HepG2 (cell line): ENCODE measurements at regions not wholly inside any gene's neighbourhood (a gene's known extent, or its start where the extent isn't known, plus 50 kb on each side); places are given as distances from the start of the nearest gene placed in this dataset.
"Not testable (repeated sequence)": the region's sequence is repeated elsewhere in the genome, so short reads cannot be mapped to it uniquely, and the experiment has no call there.

Experiments
- ATAC-seq: fragments of 200-7000 bp; cut with Tn5 transposase; 3 replicates; pipeline ENCODE4 v1.9.1; 2020; ENCODE audit warnings: mild to moderate bottlenecking, moderate library complexity
- BruUV-seq: library from RNA; stranded (reverse); fragments of 400-500 nt; replicated peaks from 2 replicates; lab custom pipeline; 2021; lab: Mats Ljungman, UMichigan
- CTCF ChIA-PET: fragments of 300-600 bp; formaldehyde crosslinking; extraction: SDS; loops from one replicate; lab custom pipeline; 2021; ENCODE audit warnings: low total read pairs, inconsistent platforms, low intra/inter-chr PET ratio; lab: Yijun Ruan, JAX
- POLR2A ChIA-PET: fragments of 350-600 bp; sonication (Branson Sonifier 250); formaldehyde crosslinking; loops from one replicate; lab custom pipeline; 2020; ENCODE audit warnings: antibody characterized with exemption, inconsistent platforms; lab: Yijun Ruan, JAX
- DNase-seq: peaks from one replicate; pipeline ENCODE4 v3.0.0-alpha.2; 2015; ENCODE audit warnings: low spot score
- FAIRE-seq: peaks from 3 replicates; lab custom pipeline; 2011; peaks lifted over from hg19 to GRCh38; lab: Jason Lieb, UNC
- H2AFZ ChIP-seq: one replicate; pipeline ENCODE4 v1.6.1; 2011; ENCODE audit warnings: low read length, inconsistent platforms
- H3K27ac ChIP-seq: fragments of 300-600 bp; 3 replicates; pipeline ENCODE4 v1.8.0; 2011; ENCODE audit warnings: mixed run types, mild to moderate bottlenecking, mixed read lengths, low read length, inconsistent platforms; ENCODE audit not compliant: insufficient read depth; ENCODE audit errors: extremely low read length
- H3K27me3 ChIP-seq, 2 experiments: fragments of 200-600 bp in 1 of 2; 2 replicates in 1 of 2; 3 replicates in 1 of 2; pipeline versions ENCODE4 v1.6.0 to v1.8.0; 2011; ENCODE audit warnings: low read length in 2 of 2, mild to moderate bottlenecking in 2 of 2, moderate library complexity in 2 of 2, inconsistent platforms in 1 of 2; ENCODE audit not compliant: insufficient read depth in 2 of 2, control insufficient read depth in 1 of 2
- H3K36me3 ChIP-seq, 2 experiments: fragments of 200-600 bp in 1 of 2; replicated peaks in 1 of 2; 2 replicates in 1 of 2; 3 replicates in 1 of 2; pipeline versions ENCODE4 v1.5.1 to v1.8.0; 2011; ENCODE audit warnings: low read length in 2 of 2, inconsistent platforms in 1 of 2; ENCODE audit not compliant: insufficient read depth in 2 of 2, control insufficient read depth in 1 of 2
- H3K4me1 ChIP-seq: 2 replicates; pipeline ENCODE4 v1.5.1; 2012; ENCODE audit warnings: low read length, inconsistent platforms; ENCODE audit not compliant: insufficient read depth
- H3K4me2 ChIP-seq: 2 replicates; pipeline ENCODE4 v1.6.0; 2011; ENCODE audit warnings: low read depth, low read length, inconsistent platforms
- H3K4me3 ChIP-seq, 3 experiments: fragments of 200-600 bp in 1 of 3; sonication (generic), shearing (Covaris generic) in 1 of 3; replicated peaks in 1 of 3; 2 replicates each; pipeline ENCODE4 v1.5.1; 2011 to 2016; ENCODE audit warnings: low read length in 3 of 3, inconsistent platforms in 2 of 3, low read depth in 2 of 3, mild to moderate bottlenecking in 2 of 3, control low read depth in 1 of 3, mixed read lengths in 1 of 3; ENCODE audit not compliant: insufficient read depth in 1 of 3
- H3K79me2 ChIP-seq: one replicate; pipeline ENCODE4 v1.6.1; 2011; ENCODE audit warnings: low read length, inconsistent platforms; ENCODE audit not compliant: insufficient read depth
- H3K9ac ChIP-seq: 2 replicates; pipeline ENCODE4 v1.6.0; 2011; ENCODE audit warnings: mild to moderate bottlenecking, low read depth, low read length, inconsistent platforms; ENCODE audit not compliant: insufficient read depth
- H3K9me3 ChIP-seq: 2 replicates; pipeline ENCODE4 v1.5.1; 2012; ENCODE audit warnings: mild to moderate bottlenecking, low read length
- H4K20me1 ChIP-seq: 2 replicates; pipeline ENCODE4 v1.6.0; 2011; ENCODE audit warnings: inconsistent platforms, mild to moderate bottlenecking, low read length, moderate library complexity; ENCODE audit not compliant: insufficient read depth
- FOXO1 ChIP-seq: sonication (generic); formaldehyde crosslinking; IDR thresholded peaks from 2 replicates; pipeline ENCODE4 v1.4.0; 2020; ENCODE audit warnings: missing genetic modification reagents
- MAF1 ChIP-seq: sonication (generic); formaldehyde crosslinking; IDR thresholded peaks from 2 replicates; pipeline ENCODE4 v1.5.0; 2020; ENCODE audit warnings: missing genetic modification reagents, borderline replicate concordance
- RBM39 ChIP-seq: fragments of 200-400 bp; formaldehyde crosslinking; IDR thresholded peaks from one replicate; pipeline ENCODE4 v1.6.1; 2018; ENCODE audit warnings: antibody characterized with exemption, mild to moderate bottlenecking, low read depth, low read length; ENCODE audit not compliant: poor library complexity, severe bottlenecking
- ZBTB7B ChIP-seq: sonication (generic); formaldehyde crosslinking; IDR thresholded peaks from 2 replicates; pipeline ENCODE4 v1.4.0; 2020; ENCODE audit warnings: missing genetic modification reagents
- ZKSCAN8 ChIP-seq: IDR thresholded peaks from 2 replicates; pipeline ENCODE4 v1.6.1; 2016; ENCODE audit warnings: borderline replicate concordance, missing genetic modification reagents, missing compliant biosample characterization
- ZNF446 ChIP-seq: sonication (generic); formaldehyde crosslinking; IDR thresholded peaks from 2 replicates; pipeline ENCODE4 v1.5.0; 2020; ENCODE audit warnings: mild to moderate bottlenecking, missing genetic modification reagents
- ZSCAN5A ChIP-seq: sonication (generic); formaldehyde crosslinking; IDR thresholded peaks from 2 replicates; pipeline ENCODE4 v1.8.0; 2022; ENCODE audit warnings: mild to moderate bottlenecking, missing genetic modification reagents, borderline replicate concordance
- WGBS: methylation state at CpG from one replicate; pipeline ENCODE4 v1.1.6; 2017; ENCODE audit warnings: low lambda C conversion rate; 5-methylcytosine and 5-hydroxymethylcytosine counted together
- in situ Hi-C: cut with HindIII; loops from 2 replicates; pipeline ENCODE4 v1.10.0; 2017; ENCODE audit warnings: low pct_unique_long_range_greater_than_20kb; ENCODE audit not compliant: extremely low pct_ligation_motif_present
- intact Hi-C: fragments of 100-400 bp; cut with micrococcal nuclease; formaldehyde crosslinking; loops from one replicate; pipeline ENCODE4 v1.10.0; 2022; ENCODE audit not compliant: unreplicated experiment
- TF ChIP-seq, protein P1 (sequence below): sonication (generic); formaldehyde crosslinking; IDR thresholded peaks from 2 replicates; pipeline ENCODE4 v1.4.0; 2020; ENCODE audit warnings: mild to moderate bottlenecking, low read depth, missing genetic modification reagents

DNA sequence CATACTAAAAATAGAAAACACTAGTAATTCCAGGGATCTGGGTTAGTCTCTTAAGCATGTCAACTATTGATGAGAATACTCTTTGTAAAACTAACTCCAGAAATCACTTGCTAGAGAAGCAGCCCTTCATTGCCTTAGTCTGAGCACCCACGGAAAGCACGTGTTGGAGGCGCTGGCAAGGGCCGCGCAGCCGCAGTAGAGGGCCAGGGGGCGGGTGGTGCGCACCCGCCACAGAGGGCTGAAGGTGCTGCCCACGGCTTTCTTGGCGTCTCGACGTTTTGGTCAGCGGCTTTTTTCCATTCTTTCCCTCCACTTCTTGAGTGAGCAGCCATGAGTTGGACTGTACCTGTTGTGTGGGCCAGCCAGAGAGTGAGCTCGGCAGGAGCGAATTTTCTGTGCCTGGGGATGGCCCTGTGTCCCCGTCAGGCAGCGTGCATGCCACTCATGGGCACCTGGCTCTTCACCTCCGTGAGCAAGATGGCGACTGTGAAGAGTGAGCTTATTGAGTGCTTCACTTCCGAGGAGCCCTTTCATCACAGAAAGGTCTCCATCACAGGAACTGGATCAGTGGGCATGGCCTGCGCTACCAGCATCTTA lies 68.4 kb upstream of the PPM1H start:
- ATAC-seq (no peak), FAIRE-seq (no peak), DNase-seq (no peak)
- ChIA-PET POLR2A (no interaction called here), CTCF (no interaction called here)
- Histone ChIP-seq H3K4me3 (no peak overlapping the region), H2AFZ (no peak overlapping the region), H3K27ac (no peak overlapping the region), H3K27me3 (peaks cover 0 to 11% of the 10 kb centered on the region in 2 experiments; a peak in 2 of 5 replicates), H4K20me1 (no peaks in the 10 kb centered on the region), H3K9ac (no peak overlapping the region), H3K9me3 (no peaks in the 10 kb centered on the region), H3K79me2 (no peaks in the 10 kb centered on the region), H3K4me2 (no peak overlapping the region), H3K4me1 (no peaks in the 10 kb centered on the region), H3K36me3 (no peaks in the 10 kb centered on the region)
- no peak for TF ChIP-seq ZNF446 (CRISPR knock-in tag)
- no peak for TF ChIP-seq MAF1
- TF ChIP-seq RBM39 = no peak
- TF ChIP-seq ZSCAN5A (CRISPR knock-in tag) = no peak
- TF ChIP-seq, protein P1, sequence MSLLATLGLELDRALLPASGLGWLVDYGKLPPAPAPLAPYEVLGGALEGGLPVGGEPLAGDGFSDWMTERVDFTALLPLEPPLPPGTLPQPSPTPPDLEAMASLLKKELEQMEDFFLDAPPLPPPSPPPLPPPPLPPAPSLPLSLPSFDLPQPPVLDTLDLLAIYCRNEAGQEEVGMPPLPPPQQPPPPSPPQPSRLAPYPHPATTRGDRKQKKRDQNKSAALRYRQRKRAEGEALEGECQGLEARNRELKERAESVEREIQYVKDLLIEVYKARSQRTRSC = no peak
- TF ChIP-seq FOXO1 (CRISPR knock-in tag) = no peak
- no peak for TF ChIP-seq ZBTB7B (CRISPR knock-in tag)
- TF ChIP-seq ZKSCAN8 (CRISPR knock-in tag) = no peak
- 68% methylated on average over 21 of the region's 22 CpGs for WGBS
- in situ Hi-C loops = no loop called here
- intact Hi-C loops = no loop called here
- BruUV-seq = no TSS peak

- intact Hi-C loops, FAIRE-seq, H3K36me3 ChIP-seq, H3K9me3 ChIP-seq, H3K79me2 ChIP-seq, in situ Hi-C loops, H3K4me1 ChIP-seq, DNase-seq, H3K4me2 ChIP-seq, BruUV-seq, ATAC-seq, POLR2A ChIA-PET, H3K9ac ChIP-seq, H3K4me3 ChIP-seq, H4K20me1 ChIP-seq, H2AFZ ChIP-seq, CTCF ChIA-PET, H3K27ac ChIP-seq: not testable (repeated sequence)
- WGBS = 35% methylated on average over 2 of the region's 2 CpGs
- H3K27me3 ChIP-seq = peaks cover 0 to 11% of the 10 kb centered on the region in 2 experiments; a peak in 2 of 5 replicates
Measured at GRCh38 chr12:63002059-63002458, 67.1 kb upstream of the PPM1H start.
